GM12878 (cell line): ENCODE measurements at regions not wholly inside any gene's neighbourhood (a gene's known extent, or its start where the extent isn't known, plus 50 kb on each side); places are given as distances from the start of the nearest gene placed in this dataset.

ENCODE experiments used
- ATAC-seq: fragments of 200-7000 bp; cut with Tn5 transposase; 3 replicates; pipeline ENCODE4 v1.9.1; 2020; ENCODE audit warnings: mild to moderate bottlenecking, moderate library complexity
- BruUV-seq: library from RNA; stranded (reverse); fragments of 400-500 nt; replicated peaks from 2 replicates; lab custom pipeline; 2021; lab: Mats Ljungman, UMichigan
- CTCF ChIA-PET: fragments of 300-600 bp; sonication (Branson Sonifier 250); formaldehyde crosslinking; extraction: SDS; loops from one replicate; lab custom pipeline; 2021; ENCODE audit warnings: inconsistent platforms; lab: Yijun Ruan, JAX
- POLR2A ChIA-PET: fragments of 350-600 bp; formaldehyde crosslinking; extraction: SDS; loops from one replicate; lab custom pipeline; 2021; ENCODE audit warnings: inconsistent platforms; lab: Charles Lee
- RAD21 ChIA-PET: fragments of 300-600 bp; sonication (Branson Sonifier 250); formaldehyde crosslinking; loops from one replicate; lab custom pipeline; 2023; ENCODE audit warnings: antibody characterized with exemption; ENCODE audit not compliant: unreplicated experiment; lab: Charles Lee
- SMC1A ChIA-PET: fragments of 300-600 bp; sonication (Branson Sonifier 250); formaldehyde crosslinking; loops from one replicate; lab custom pipeline; 2023; ENCODE audit not compliant: unreplicated experiment, uncharacterized antibody; lab: Charles Lee
- DNase-seq: peaks from one replicate; pipeline ENCODE4 v3.0.0-alpha.2; 2011; ENCODE audit warnings: low read depth, low spot score
- FAIRE-seq: peaks from 3 replicates; lab custom pipeline; 2011; peaks lifted over from hg19 to GRCh38; lab: Jason Lieb, UNC
- H2AFZ ChIP-seq: 2 replicates; pipeline ENCODE4 v1.6.0; 2011; ENCODE audit warnings: low read depth, low read length, control low read depth; ENCODE audit not compliant: control insufficient read depth
- H3K27ac ChIP-seq: 2 replicates; pipeline ENCODE4 v1.5.1; 2011; ENCODE audit warnings: control low read depth; ENCODE audit not compliant: control insufficient read depth, insufficient read depth
- H3K27me3 ChIP-seq, 2 experiments: replicated peaks in 1 of 2; 2 replicates each; pipeline versions ENCODE4 v1.6.0 to v1.6.1; 2011; ENCODE audit warnings: low read length in 1 of 2; ENCODE audit not compliant: control insufficient read depth in 2 of 2, insufficient read depth in 2 of 2
- H3K36me3 ChIP-seq, 2 experiments: 2 replicates each; pipeline ENCODE4 v1.5.1; 2011; ENCODE audit warnings: low read length in 1 of 2; ENCODE audit not compliant: control insufficient read depth in 2 of 2, insufficient read depth in 2 of 2
- H3K4me1 ChIP-seq: 2 replicates; pipeline ENCODE4 v1.6.1; 2011; ENCODE audit warnings: mild to moderate bottlenecking, low read length, moderate library complexity, mixed read lengths; ENCODE audit not compliant: control insufficient read depth, insufficient read depth
- H3K4me2 ChIP-seq: 2 replicates; pipeline ENCODE4 v1.6.0; 2011; ENCODE audit warnings: control low read depth; ENCODE audit not compliant: control insufficient read depth, insufficient read depth
- H3K4me3 ChIP-seq: fragments of 200-600 bp; sonication (generic); 2 replicates; pipeline ENCODE4 v1.5.1; 2016
- H3K79me2 ChIP-seq: 2 replicates; pipeline ENCODE4 v1.6.0; 2011; ENCODE audit warnings: low read length; ENCODE audit not compliant: control insufficient read depth, insufficient read depth
- H3K9ac ChIP-seq: 2 replicates; pipeline ENCODE4 v1.8.0; 2011; ENCODE audit warnings: low read length, control low read depth, mixed read lengths; ENCODE audit not compliant: control insufficient read depth, insufficient read depth
- H3K9me3 ChIP-seq: replicated peaks from 3 replicates; pipeline ENCODE4 v1.5.1; 2011; ENCODE audit warnings: mild to moderate bottlenecking, low read length; ENCODE audit not compliant: control insufficient read depth, insufficient read depth
- H4K20me1 ChIP-seq: 2 replicates; pipeline ENCODE4 v1.6.0; 2011; ENCODE audit not compliant: control insufficient read depth, insufficient read depth
- BACH1 ChIP-seq: fragments of 450-650 bp; IDR thresholded peaks from 2 replicates; pipeline ENCODE4 v1.6.1; 2017; ENCODE audit warnings: mild to moderate bottlenecking, borderline replicate concordance
- ETV6 ChIP-seq, 2 experiments: fragments of 450-650 bp in 1 of 2; IDR thresholded peaks in 1 of 2; conservative IDR thresholded peaks in 1 of 2; 2 replicates each; pipeline ENCODE4 v1.6.1; 2014; ENCODE audit warnings: antibody characterized with exemption in 1 of 2, borderline replicate concordance in 1 of 2, low read depth in 1 of 2, mild to moderate bottlenecking in 1 of 2, moderate library complexity in 1 of 2
- FOS ChIP-seq: IDR thresholded peaks from 3 replicates; pipeline ENCODE4 v1.6.1; 2011; ENCODE audit warnings: borderline replicate concordance; ENCODE audit not compliant: insufficient read length; ENCODE audit errors: extremely low read depth
- GABPA ChIP-seq: IDR thresholded peaks from 2 replicates; pipeline ENCODE4 v1.6.1; 2014; ENCODE audit warnings: antibody characterized with exemption, low read depth, mild to moderate bottlenecking, inconsistent platforms
- HDGF ChIP-seq: fragments of 450-650 bp; IDR thresholded peaks from 2 replicates; pipeline ENCODE4 v1.6.1; 2016; ENCODE audit warnings: antibody characterized with exemption
- IKZF1 ChIP-seq: fragments of 450-650 bp; conservative IDR thresholded peaks from 2 replicates; pipeline ENCODE4 v1.6.1; 2017; ENCODE audit warnings: antibody characterized with exemption, mild to moderate bottlenecking
- JUND ChIP-seq: IDR thresholded peaks from 2 replicates; pipeline ENCODE4 v1.6.1; 2012; ENCODE audit warnings: low read depth, mild to moderate bottlenecking, low read length, improper control_type of control experiment, moderate library complexity
- MYB ChIP-seq: fragments of 150-350 bp; IDR thresholded peaks from 2 replicates; pipeline ENCODE4 v1.6.1; 2014; ENCODE audit warnings: mild to moderate bottlenecking, low read depth, low read length, borderline replicate concordance
- POLR2AphosphoS5 ChIP-seq: IDR thresholded peaks from 2 replicates; pipeline ENCODE4 v1.6.1; 2011; ENCODE audit warnings: mild to moderate bottlenecking, low read length, inconsistent platforms
- RB1 ChIP-seq: fragments of 450-650 bp; formaldehyde crosslinking; IDR thresholded peaks from 2 replicates; pipeline ENCODE4 v1.6.1; 2017; ENCODE audit warnings: mild to moderate bottlenecking, borderline replicate concordance
- ZSCAN29 ChIP-seq: fragments of 450-650 bp; IDR thresholded peaks from 2 replicates; pipeline ENCODE4 v1.6.1; 2017; ENCODE audit warnings: mild to moderate bottlenecking, moderate library complexity
- WGBS: methylation state at CpG from one replicate; pipeline ENCODE4 v1.1.6; 2016; ENCODE audit warnings: low lambda C conversion rate; ENCODE audit not compliant: insufficient replicate concordance, insufficient coverage; ENCODE audit errors: missing lambda C conversion rate; 5-methylcytosine and 5-hydroxymethylcytosine counted together
- in situ Hi-C: fragments of 300-500 bp; cut with MboI; formaldehyde crosslinking; loops from 9 replicates; pipeline ENCODE4 v1.14.3; 2018; ENCODE audit warnings: mixed read lengths
- intact Hi-C: fragments of 100-400 bp; cut with micrococcal nuclease; formaldehyde crosslinking; loops from one replicate; pipeline ENCODE4 v1.14.2; 2022; ENCODE audit not compliant: unreplicated experiment
- TF ChIP-seq, protein P1 (sequence below), 3 experiments: IDR thresholded peaks in 2 of 3; conservative IDR thresholded peaks in 1 of 3; 2 replicates each; pipeline ENCODE4 v1.5.1; 2011; ENCODE audit warnings: low read depth in 3 of 3, low read length in 3 of 3, mild to moderate bottlenecking in 3 of 3, control low read depth in 2 of 3, moderate library complexity in 2 of 3, inconsistent platforms in 1 of 3, mixed read lengths in 1 of 3; ENCODE audit not compliant: control insufficient read depth in 2 of 3, insufficient read depth in 1 of 3; ENCODE audit errors: extremely low read depth in 1 of 3
- TF ChIP-seq, protein P2 (sequence below): fragments of 450-650 bp; IDR thresholded peaks from 2 replicates; pipeline ENCODE4 v1.6.1; 2017; ENCODE audit warnings: mild to moderate bottlenecking
- TF ChIP-seq, protein P3 (sequence below): fragments of 450-650 bp; conservative IDR thresholded peaks from 2 replicates; pipeline ENCODE4 v1.6.1; 2017; ENCODE audit warnings: mild to moderate bottlenecking, moderate library complexity
- TF ChIP-seq, protein P4 (sequence below): fragments of 150-350 bp; IDR thresholded peaks from 2 replicates; pipeline ENCODE4 v1.6.1; 2016; ENCODE audit warnings: low read depth, low read length

DNA sequence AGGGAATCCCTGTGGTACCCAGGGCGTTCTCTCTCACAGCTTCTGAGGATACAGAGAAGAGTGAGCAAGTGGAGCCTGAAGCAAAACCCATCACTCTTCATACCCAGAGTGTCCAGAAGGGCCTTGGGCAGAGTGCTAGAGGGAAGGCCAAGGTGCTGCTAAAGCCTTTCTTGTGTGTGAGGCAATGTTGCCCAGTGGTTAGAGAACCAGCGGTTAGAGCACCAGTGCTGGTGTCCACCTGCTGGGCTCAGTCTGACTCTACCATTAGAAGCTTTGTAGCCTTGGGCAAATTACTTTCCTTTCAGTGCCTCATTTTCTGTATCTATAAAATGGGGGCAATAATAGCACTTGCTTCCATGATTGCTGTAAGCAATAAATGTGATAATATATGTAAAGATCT lies 210.5 kb upstream of the SKOR2 start:
- H3K27ac ChIP-seq, result no peak overlapping the region
- no peak overlapping the region for H3K9ac ChIP-seq
- ChIA-PET CTCF (no interaction called here), RAD21 (no interaction called here), POLR2A (interaction anchor here (0.5 kb wide), 1 partner anchor 57 kb away, joined by 5 read pairs; no protein-coding TSS in a partner anchor), SMC1A (interaction anchor here (0.6 kb wide), 1 partner anchor 327 kb away, joined by 3 read pairs; no protein-coding TSS in a partner anchor)
- ATAC-seq, result no peak
- H3K27me3 ChIP-seq, result no peaks in the 10 kb centered on the region; a peak in 3 of 4 replicates
- no peaks in the 10 kb centered on the region for H3K4me1 ChIP-seq
- TF ChIP-seq GABPA, result no peak
- TF ChIP-seq, protein P1, sequence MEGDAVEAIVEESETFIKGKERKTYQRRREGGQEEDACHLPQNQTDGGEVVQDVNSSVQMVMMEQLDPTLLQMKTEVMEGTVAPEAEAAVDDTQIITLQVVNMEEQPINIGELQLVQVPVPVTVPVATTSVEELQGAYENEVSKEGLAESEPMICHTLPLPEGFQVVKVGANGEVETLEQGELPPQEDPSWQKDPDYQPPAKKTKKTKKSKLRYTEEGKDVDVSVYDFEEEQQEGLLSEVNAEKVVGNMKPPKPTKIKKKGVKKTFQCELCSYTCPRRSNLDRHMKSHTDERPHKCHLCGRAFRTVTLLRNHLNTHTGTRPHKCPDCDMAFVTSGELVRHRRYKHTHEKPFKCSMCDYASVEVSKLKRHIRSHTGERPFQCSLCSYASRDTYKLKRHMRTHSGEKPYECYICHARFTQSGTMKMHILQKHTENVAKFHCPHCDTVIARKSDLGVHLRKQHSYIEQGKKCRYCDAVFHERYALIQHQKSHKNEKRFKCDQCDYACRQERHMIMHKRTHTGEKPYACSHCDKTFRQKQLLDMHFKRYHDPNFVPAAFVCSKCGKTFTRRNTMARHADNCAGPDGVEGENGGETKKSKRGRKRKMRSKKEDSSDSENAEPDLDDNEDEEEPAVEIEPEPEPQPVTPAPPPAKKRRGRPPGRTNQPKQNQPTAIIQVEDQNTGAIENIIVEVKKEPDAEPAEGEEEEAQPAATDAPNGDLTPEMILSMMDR (IDR thresholded peaks at IDR 0.05 in 2 of 3, conservative IDR thresholded peaks at IDR 0.05 in 1 of 3; ENCODE audit: control insufficient read depth in 2 of 3, extremely low read depth in 1 of 3, insufficient read depth in 1 of 3, low read depth in 3 of 3, low read length in 3 of 3), result no peak
- no peak for TF ChIP-seq ZSCAN29
- TF ChIP-seq MYB, result no peak
- TF ChIP-seq BACH1, result no peak
- no peak for TF ChIP-seq RB1
- no peak for TF ChIP-seq FOS
- TF ChIP-seq IKZF1, result no peak
- TF ChIP-seq, protein P2, sequence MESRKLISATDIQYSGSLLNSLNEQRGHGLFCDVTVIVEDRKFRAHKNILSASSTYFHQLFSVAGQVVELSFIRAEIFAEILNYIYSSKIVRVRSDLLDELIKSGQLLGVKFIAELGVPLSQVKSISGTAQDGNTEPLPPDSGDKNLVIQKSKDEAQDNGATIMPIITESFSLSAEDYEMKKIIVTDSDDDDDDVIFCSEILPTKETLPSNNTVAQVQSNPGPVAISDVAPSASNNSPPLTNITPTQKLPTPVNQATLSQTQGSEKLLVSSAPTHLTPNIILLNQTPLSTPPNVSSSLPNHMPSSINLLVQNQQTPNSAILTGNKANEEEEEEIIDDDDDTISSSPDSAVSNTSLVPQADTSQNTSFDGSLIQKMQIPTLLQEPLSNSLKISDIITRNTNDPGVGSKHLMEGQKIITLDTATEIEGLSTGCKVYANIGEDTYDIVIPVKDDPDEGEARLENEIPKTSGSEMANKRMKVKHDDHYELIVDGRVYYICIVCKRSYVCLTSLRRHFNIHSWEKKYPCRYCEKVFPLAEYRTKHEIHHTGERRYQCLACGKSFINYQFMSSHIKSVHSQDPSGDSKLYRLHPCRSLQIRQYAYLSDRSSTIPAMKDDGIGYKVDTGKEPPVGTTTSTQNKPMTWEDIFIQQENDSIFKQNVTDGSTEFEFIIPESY, result no peak
- TF ChIP-seq JUND, result no peak
- no peak for TF ChIP-seq HDGF
- TF ChIP-seq POLR2AphosphoS5, result no peak
- TF ChIP-seq, protein P3, sequence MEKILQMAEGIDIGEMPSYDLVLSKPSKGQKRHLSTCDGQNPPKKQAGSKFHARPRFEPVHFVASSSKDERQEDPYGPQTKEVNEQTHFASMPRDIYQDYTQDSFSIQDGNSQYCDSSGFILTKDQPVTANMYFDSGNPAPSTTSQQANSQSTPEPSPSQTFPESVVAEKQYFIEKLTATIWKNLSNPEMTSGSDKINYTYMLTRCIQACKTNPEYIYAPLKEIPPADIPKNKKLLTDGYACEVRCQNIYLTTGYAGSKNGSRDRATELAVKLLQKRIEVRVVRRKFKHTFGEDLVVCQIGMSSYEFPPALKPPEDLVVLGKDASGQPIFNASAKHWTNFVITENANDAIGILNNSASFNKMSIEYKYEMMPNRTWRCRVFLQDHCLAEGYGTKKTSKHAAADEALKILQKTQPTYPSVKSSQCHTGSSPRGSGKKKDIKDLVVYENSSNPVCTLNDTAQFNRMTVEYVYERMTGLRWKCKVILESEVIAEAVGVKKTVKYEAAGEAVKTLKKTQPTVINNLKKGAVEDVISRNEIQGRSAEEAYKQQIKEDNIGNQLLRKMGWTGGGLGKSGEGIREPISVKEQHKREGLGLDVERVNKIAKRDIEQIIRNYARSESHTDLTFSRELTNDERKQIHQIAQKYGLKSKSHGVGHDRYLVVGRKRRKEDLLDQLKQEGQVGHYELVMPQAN, result no peak
- TF ChIP-seq, protein P4, sequence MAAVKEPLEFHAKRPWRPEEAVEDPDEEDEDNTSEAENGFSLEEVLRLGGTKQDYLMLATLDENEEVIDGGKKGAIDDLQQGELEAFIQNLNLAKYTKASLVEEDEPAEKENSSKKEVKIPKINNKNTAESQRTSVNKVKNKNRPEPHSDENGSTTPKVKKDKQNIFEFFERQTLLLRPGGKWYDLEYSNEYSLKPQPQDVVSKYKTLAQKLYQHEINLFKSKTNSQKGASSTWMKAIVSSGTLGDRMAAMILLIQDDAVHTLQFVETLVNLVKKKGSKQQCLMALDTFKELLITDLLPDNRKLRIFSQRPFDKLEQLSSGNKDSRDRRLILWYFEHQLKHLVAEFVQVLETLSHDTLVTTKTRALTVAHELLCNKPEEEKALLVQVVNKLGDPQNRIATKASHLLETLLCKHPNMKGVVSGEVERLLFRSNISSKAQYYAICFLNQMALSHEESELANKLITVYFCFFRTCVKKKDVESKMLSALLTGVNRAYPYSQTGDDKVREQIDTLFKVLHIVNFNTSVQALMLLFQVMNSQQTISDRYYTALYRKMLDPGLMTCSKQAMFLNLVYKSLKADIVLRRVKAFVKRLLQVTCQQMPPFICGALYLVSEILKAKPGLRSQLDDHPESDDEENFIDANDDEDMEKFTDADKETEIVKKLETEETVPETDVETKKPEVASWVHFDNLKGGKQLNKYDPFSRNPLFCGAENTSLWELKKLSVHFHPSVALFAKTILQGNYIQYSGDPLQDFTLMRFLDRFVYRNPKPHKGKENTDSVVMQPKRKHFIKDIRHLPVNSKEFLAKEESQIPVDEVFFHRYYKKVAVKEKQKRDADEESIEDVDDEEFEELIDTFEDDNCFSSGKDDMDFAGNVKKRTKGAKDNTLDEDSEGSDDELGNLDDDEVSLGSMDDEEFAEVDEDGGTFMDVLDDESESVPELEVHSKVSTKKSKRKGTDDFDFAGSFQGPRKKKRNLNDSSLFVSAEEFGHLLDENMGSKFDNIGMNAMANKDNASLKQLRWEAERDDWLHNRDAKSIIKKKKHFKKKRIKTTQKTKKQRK, result no peak
- no peak for TF ChIP-seq ETV6 (conservative IDR thresholded peaks at IDR 0.05 in 1 of 2, IDR thresholded peaks at IDR 0.05 in 1 of 2; ENCODE audit: borderline replicate concordance in 1 of 2, low read depth in 1 of 2)
- no peak overlapping the region for H3K4me3 ChIP-seq
- no peaks in the 10 kb centered on the region for H3K36me3 ChIP-seq
- intact Hi-C loops, result no loop called here
- no peak overlapping the region for H2AFZ ChIP-seq
- 47% methylated on average over 2 of the region's 2 CpGs for WGBS
- FAIRE-seq, result no peak
- H4K20me1 ChIP-seq, result no peaks in the 10 kb centered on the region
- H3K79me2 ChIP-seq, result no peaks in the 10 kb centered on the region
- H3K9me3 ChIP-seq, result no peaks in the 10 kb centered on the region
- in situ Hi-C loops, result no loop called here
- no TSS peak for BruUV-seq
- DNase-seq, result no peak
- no peak overlapping the region for H3K4me2 ChIP-seq
